ENCODE measurements at regions not wholly inside any gene's neighbourhood (a gene's known extent, or its start where the extent isn't known, plus 50 kb on each side); places are given as distances from the start of the nearest gene placed in this dataset.

GRCh38 chr5:77881528-77881927, 105.4 kb upstream of the TBCA start (continued):
- no peak for TF ChIP-seq MLX (CRISPR knock-in tag; conservative IDR thresholded peaks at IDR 0.05)
- peak; percentile 86 for TF ChIP-seq CBFA2T2 (conservative IDR thresholded peaks at IDR 0.05)
- TF ChIP-seq L3MBTL2 (IDR thresholded peaks at IDR 0.05): 0 out of 2 replicates have a peak, but pooled peaks have one; percentile 28
- TF ChIP-seq BCLAF1 (IDR thresholded peaks at IDR 0.05; ENCODE audit: borderline replicate concordance in 1 of 2, control insufficient read depth in 1 of 2, low read depth in 2 of 2, low read length in 1 of 2): no peak
- TF ChIP-seq NR1H2 (CRISPR knock-in tag; IDR thresholded peaks at IDR 0.05): no peak
- TF ChIP-seq NUFIP1 (IDR thresholded peaks at IDR 0.05; ENCODE audit: partially characterized antibody): no peak
- no peak for TF ChIP-seq NR2C2 (CRISPR knock-in tag; IDR thresholded peaks at IDR 0.05)
- peak; percentile 31; the same call in 1 of the 2 replicates for TF ChIP-seq NR2C2 (tag; IDR thresholded peaks at IDR 0.05)
- no peak for TF ChIP-seq KAT8 (IDR thresholded peaks at IDR 0.05; ENCODE audit: low read depth)
- TF ChIP-seq POLR2B (IDR thresholded peaks at IDR 0.05; ENCODE audit: low read depth, partially characterized antibody): no peak
- no peak for TF ChIP-seq GABPA (tag; conservative IDR thresholded peaks at IDR 0.05; ENCODE audit: low read depth)
- TF ChIP-seq POU5F1 (IDR thresholded peaks at IDR 0.05; ENCODE audit: borderline replicate concordance, low read depth, low read length, partially characterized antibody): no peak
- no peak for TF ChIP-seq KAT2B (IDR thresholded peaks at IDR 0.05; ENCODE audit: low read depth, low read length)
- TF ChIP-seq GATAD2A (IDR thresholded peaks at IDR 0.05): no peak
- TF ChIP-seq PYGO2 (tag; IDR thresholded peaks at IDR 0.05): no peak
- TF ChIP-seq TEAD1 (CRISPR knock-in tag; IDR thresholded peaks at IDR 0.05): 0 out of 4 replicates have a peak, but pooled peaks of 1 of the 2 experiments have one; percentile 38
- no peak for TF ChIP-seq ZNF589 (CRISPR knock-in tag; IDR thresholded peaks at IDR 0.05; ENCODE audit: low read depth)
- no peak for TF ChIP-seq C11orf30 (IDR thresholded peaks at IDR 0.05; ENCODE audit: low read depth)
- no peak for TF ChIP-seq SMAD2 (IDR thresholded peaks at IDR 0.05; ENCODE audit: low read depth, low read length)
- no peak for TF ChIP-seq HINFP (tag; conservative IDR thresholded peaks at IDR 0.05; ENCODE audit: low read depth)
- no peak for TF ChIP-seq CEBPG (CRISPR knock-in tag; IDR thresholded peaks at IDR 0.05)
- no peak for TF ChIP-seq CEBPG (tag; conservative IDR thresholded peaks at IDR 0.05 in 1 of 2, IDR thresholded peaks at IDR 0.05 in 1 of 2)
- TF ChIP-seq EGR1 (conservative IDR thresholded peaks at IDR 0.05): no peak
- TF ChIP-seq SMAD1 (IDR thresholded peaks at IDR 0.05; ENCODE audit: low read depth, low read length, partially characterized antibody): no peak
- TF ChIP-seq ZSCAN32 (CRISPR knock-in tag; IDR thresholded peaks at IDR 0.05): no peak
- TF ChIP-seq EHMT2 (IDR thresholded peaks at IDR 0.05): no peak
